Adrenal gland (tissue), 9 donors: ENCODE measurements at regions not wholly inside any gene's neighbourhood (a gene's known extent, or its start where the extent isn't known, plus 50 kb on each side); places are given as distances from the start of the nearest gene placed in this dataset.

ENCODE experiments used
- DNase-seq, 7 donors: peaks; one replicate each; pipeline ENCODE4 v3.0.0-alpha.2; 2019 to 2020
- H3K27ac ChIP-seq, 5 donors: fragments of 200-600 bp; sonication (generic) in 4 of 5; 1 replicate in 3 of 5; 2 replicates in 2 of 5; pipeline versions ENCODE4 v1.5.1 to v1.8.0; 2016 to 2020; ENCODE audit warnings: mild to moderate bottlenecking in 1 of 5
- H3K27me3 ChIP-seq: fragments of 200-600 bp; 2 replicates; pipeline ENCODE4 v1.8.0; 2021
- H3K36me3 ChIP-seq, 2 donors: fragments of 200-600 bp; replicated peaks in 1 of 2; 1 replicate in 1 of 2; 2 replicates in 1 of 2; pipeline versions ENCODE4 v1.5.1 to v1.8.0; 2018 to 2022
- H3K4me1 ChIP-seq, 2 donors: fragments of 200-600 bp; replicated peaks in 1 of 2; 1 replicate in 1 of 2; 2 replicates in 1 of 2; pipeline versions ENCODE4 v1.5.1 to v1.8.0; 2018 to 2021
- H3K4me3 ChIP-seq, 4 donors: fragments of 200-600 bp; sonication (generic) in 3 of 4; one replicate each; pipeline ENCODE4 v1.5.1; 2016 to 2018
- H3K9me3 ChIP-seq, 3 donors: fragments of 200-600 bp; sonication (generic) in 1 of 3; replicated peaks in 1 of 3; 1 replicate in 2 of 3; 2 replicates in 1 of 3; pipeline versions ENCODE4 v1.5.1 to v1.8.0; 2016 to 2021
- POLR2A ChIP-seq, 2 donors: fragments of 450-650 bp; IDR thresholded peaks; one replicate each; pipeline ENCODE4 v1.6.1; 2017; ENCODE audit warnings: antibody characterized with exemption in 2 of 2, mild to moderate bottlenecking in 2 of 2, moderate library complexity in 1 of 2
- WGBS, 4 donors: extraction: QIAGEN DNeasy Blood & Tissue Kit in 2 of 4; methylation state at CpG; one replicate each; pipeline versions ENCODE4 v1.1.5 to v1.1.7; 2013 to 2017; 5-methylcytosine and 5-hydroxymethylcytosine counted together
- intact Hi-C, 2 donors: fragments of 100-400 bp; cut with DNase I; formaldehyde crosslinking; loops; one replicate each; pipeline versions ENCODE4 v1.14.1 to v1.15.0; 2022 to 2023
- TF ChIP-seq, protein P1 (sequence below), 6 experiments: fragments of 450-650 bp in 4 of 6; fragments of 200-600 bp in 2 of 6; sonication (generic) in 1 of 6; IDR thresholded peaks; 1 replicate in 5 of 6; 2 replicates in 1 of 6; pipeline versions ENCODE4 v1.5.1 to v1.8.0; 2016 to 2021; ENCODE audit warnings: antibody characterized with exemption in 6 of 6, mild to moderate bottlenecking in 2 of 6, moderate library complexity in 1 of 6
- donor health status: healthy with polysubstance abuse.
- donor health status: Bipolar disorder and iron deficiency.
- donor health status: DM: yes; HTN: yes; CAD: no.
- donor health status: DM: no; HTN: no; CAD: no.
- donor health status: DM: no; HTN: no; CAD: no.

DNA sequence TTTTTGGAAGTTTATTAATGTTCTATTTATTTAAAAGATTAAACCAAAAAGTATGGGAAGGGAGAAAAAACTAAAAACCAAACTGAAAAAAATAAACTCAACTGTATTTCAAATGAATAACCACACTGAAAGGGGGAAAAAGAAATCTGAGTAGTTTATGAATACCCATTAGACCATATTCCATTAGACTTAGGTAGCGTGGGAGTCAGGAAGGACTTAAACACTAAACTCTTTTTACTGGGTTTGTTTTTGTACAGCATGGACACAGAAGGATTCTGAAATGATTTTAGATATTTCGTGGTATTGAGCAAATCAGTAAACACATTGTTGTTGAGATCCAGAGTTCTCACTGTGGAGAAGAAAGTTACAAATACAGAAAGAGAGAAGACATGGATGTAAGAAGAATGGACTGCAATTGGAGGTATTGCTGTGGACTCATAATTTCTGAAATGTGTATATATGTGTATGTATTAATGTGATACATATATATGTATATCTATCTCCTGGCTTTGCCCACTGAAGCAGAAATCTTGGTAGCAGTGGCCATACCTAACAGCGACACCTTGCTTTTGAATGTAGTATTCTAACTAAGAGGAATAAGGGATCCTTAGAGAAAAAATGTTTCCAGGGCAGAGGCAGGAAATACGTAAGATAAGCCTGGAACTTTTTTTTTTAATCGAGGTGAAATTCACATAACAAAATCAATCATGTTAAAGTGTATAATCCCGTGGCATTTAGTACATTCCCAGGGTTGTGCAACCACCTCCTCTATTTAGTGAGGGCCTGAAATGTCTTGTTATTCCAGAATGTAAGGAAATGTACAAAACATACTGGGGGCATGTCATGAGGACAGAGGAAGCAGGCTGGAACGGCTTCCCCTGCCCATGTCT, 228.8 kb downstream of the SMARCA2 start:
- Histone ChIP-seq H3K27me3 (no peaks in the 10 kb centered on the region), H3K36me3 (no peaks in the 10 kb centered on the region), H3K27ac (no peak overlapping the region), H3K4me3 (no peak overlapping the region), H3K9me3 (no peaks in the 10 kb centered on the region), H3K4me1 (peaks cover 7 to 9% of the 10 kb centered on the region in 2 donors)
- WGBS, 4 donors, result 50 to 52% (median 51%) methylated on average over 7 of the region's 7 CpGs
- intact Hi-C loops, result no loop called here
- no peak for DNase-seq
- no peak for TF ChIP-seq POLR2A (IDR thresholded peaks at IDR 0.05)
- TF ChIP-seq, protein P1, sequence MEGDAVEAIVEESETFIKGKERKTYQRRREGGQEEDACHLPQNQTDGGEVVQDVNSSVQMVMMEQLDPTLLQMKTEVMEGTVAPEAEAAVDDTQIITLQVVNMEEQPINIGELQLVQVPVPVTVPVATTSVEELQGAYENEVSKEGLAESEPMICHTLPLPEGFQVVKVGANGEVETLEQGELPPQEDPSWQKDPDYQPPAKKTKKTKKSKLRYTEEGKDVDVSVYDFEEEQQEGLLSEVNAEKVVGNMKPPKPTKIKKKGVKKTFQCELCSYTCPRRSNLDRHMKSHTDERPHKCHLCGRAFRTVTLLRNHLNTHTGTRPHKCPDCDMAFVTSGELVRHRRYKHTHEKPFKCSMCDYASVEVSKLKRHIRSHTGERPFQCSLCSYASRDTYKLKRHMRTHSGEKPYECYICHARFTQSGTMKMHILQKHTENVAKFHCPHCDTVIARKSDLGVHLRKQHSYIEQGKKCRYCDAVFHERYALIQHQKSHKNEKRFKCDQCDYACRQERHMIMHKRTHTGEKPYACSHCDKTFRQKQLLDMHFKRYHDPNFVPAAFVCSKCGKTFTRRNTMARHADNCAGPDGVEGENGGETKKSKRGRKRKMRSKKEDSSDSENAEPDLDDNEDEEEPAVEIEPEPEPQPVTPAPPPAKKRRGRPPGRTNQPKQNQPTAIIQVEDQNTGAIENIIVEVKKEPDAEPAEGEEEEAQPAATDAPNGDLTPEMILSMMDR (IDR thresholded peaks at IDR 0.05), result no peak

DNA sequence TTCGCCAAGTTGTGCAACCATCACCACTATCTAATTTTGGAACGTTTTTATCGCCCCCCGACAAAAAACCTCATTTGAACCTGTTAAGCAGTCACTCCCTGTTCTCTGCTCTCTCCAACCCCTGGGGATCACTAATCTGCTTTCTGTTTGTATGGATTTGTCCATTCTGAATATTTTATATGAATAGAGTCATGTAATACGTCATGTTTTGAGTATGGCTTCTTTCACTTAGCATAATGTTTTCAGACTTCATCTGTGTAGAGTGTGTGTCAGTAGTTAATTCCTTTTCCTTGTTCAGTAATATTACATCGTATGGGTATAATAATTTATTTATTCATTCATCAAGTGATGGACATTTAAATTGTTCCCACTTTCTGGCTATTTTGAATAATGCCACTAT, 232.2 kb downstream of the SMARCA2 start:
- no peak for DNase-seq
- WGBS, 4 donors, result 85 to 90% (median 86%) methylated on average over 6 of the region's 6 CpGs
- H3K27ac ChIP-seq, result no peak overlapping the region
- no peaks in the 10 kb centered on the region for H3K27me3 ChIP-seq
- H3K9me3 ChIP-seq, result no peaks in the 10 kb centered on the region
- peaks cover 7 to 9% of the 10 kb centered on the region in 2 donors for H3K4me1 ChIP-seq
- no peaks in the 10 kb centered on the region for H3K36me3 ChIP-seq
- no peak overlapping the region for H3K4me3 ChIP-seq
- TF ChIP-seq POLR2A (IDR thresholded peaks at IDR 0.05), result no peak
- TF ChIP-seq, protein P1 (IDR thresholded peaks at IDR 0.05), result no peak
- intact Hi-C loops, result no loop called here

DNA sequence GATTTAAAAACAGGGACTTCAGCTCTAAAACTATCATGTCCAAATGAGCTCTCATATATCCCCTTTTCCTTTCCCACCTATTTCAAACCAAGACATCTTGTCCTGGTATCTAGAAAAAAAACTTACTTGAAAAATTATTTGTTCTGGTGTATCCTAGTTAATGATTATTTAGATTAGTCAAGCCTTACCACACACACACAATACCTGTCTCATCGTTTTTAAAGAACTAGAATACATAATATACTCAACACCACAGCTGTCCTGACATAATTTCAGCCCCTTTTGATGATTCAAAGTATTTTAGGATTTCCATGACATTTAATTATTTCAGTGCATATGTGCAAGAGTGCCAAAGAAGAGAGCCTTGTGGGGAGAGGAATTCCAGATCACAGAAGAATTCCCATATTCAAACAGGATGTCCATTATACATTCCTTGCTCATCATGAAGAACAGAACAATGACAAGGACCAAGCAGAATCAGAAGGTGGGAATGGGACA, 233.7 kb downstream of the SMARCA2 start:
- WGBS, 4 donors, result 75 to 96% (median 84%) methylated on average over 1 of the region's 1 CpG
- Histone ChIP-seq H3K27me3 (no peaks in the 10 kb centered on the region), H3K27ac (no peak overlapping the region), H3K4me1 (peaks cover 2 to 3% of the 10 kb centered on the region in 2 donors), H3K36me3 (no peaks in the 10 kb centered on the region), H3K9me3 (no peaks in the 10 kb centered on the region), H3K4me3 (no peak overlapping the region)
- no peak for DNase-seq
- TF ChIP-seq POLR2A (IDR thresholded peaks at IDR 0.05), result no peak
- TF ChIP-seq, protein P1 (IDR thresholded peaks at IDR 0.05), result no peak
- intact Hi-C loops, result no loop called here

DNA sequence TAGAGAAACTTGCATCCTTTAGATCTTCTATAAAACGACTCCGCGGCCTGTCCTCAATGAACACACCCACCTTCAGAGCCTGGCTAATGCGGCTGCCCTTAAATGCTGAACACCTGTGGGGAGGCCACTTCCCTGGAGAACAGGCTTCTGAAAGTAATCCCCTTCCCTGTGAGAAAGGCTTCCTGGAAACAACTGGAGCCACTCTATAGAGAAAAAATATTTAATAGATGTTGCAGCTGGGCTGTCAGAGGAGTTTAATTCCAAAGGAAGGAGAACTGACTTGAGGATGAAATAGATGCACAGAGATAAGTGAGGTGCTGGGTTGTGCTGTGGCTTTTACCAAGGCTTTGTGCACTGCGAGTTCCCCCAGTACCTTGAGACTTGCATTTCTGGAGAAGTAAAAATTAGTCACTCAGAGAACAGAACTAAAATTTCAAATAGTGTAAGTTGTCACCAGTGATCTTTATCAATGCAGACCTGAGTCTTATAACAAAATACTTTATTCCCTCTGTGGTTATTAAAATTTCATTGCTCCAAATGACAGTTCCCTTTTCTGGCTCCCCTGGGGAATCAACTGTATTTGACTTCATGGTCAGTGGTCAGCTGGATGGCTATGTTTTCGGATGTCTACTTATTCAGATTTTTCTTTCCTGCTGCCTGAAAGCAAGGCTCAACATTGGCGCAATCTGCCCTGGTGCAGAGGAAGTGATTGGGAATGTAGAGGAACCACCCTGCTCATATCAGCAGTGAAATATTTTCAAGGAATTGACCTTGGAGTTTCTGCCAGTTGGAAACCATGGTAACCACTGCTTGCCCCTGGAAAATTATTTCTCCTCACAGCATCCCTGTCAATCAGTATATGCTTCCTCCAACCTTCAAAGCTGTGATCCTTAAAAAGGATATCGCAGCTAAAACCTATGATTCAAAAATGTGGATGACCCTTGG, 238.8 kb downstream of the SMARCA2 start:
- Histone ChIP-seq H3K27me3 (no peaks in the 10 kb centered on the region), H3K4me1 (peaks cover 5% of the 10 kb centered on the region in 2 donors), H3K27ac (no peak overlapping the region), H3K4me3 (no peak overlapping the region), H3K36me3 (no peaks in the 10 kb centered on the region), H3K9me3 (no peaks in the 10 kb centered on the region)
- DNase-seq, result peak in 2 of 7 donors; percentile 18 to 19
- TF ChIP-seq POLR2A (IDR thresholded peaks at IDR 0.05), result no peak
- TF ChIP-seq, protein P1 (IDR thresholded peaks at IDR 0.05), result no peak
- intact Hi-C loops, result no loop called here
- 56 to 67% (median 61%) methylated on average over 7 to 8 of the region's 8 CpGs for WGBS, 4 donors
